HCT116 (cell line): ENCODE measurements at regions not wholly inside any gene's neighbourhood (a gene's known extent, or its start where the extent isn't known, plus 50 kb on each side); places are given as distances from the start of the nearest gene placed in this dataset.

Experiments
- ATAC-seq: fragments of 200-7000 bp; cut with Tn5 transposase; 2 replicates; pipeline ENCODE4 v1.9.1; 2020; ENCODE audit warnings: mild to moderate bottlenecking, moderate library complexity
- BruUV-seq: library from RNA; stranded (reverse); fragments of 400-500 nt; replicated peaks from 2 replicates; lab custom pipeline; 2021; lab: Mats Ljungman, UMichigan
- CTCF ChIA-PET: fragments of 300-600 bp; sonication (Branson Sonifier 250); formaldehyde crosslinking; loops from one replicate; lab custom pipeline; 2021; ENCODE audit warnings: antibody characterized with exemption; lab: Charles Lee
- POLR2A ChIA-PET: fragments of 300-600, 350-600 bp; sonication (Branson Sonifier 250); formaldehyde crosslinking; loops from one replicate; lab custom pipeline; 2021; ENCODE audit warnings: antibody characterized with exemption; lab: Charles Lee
- RAD21 ChIA-PET, 2 experiments: fragments of 300-600 bp; sonication (Branson Sonifier 250); formaldehyde crosslinking; loops; one replicate each; lab custom pipeline; 2023; ENCODE audit warnings: low total read pairs in 2 of 2; ENCODE audit not compliant: uncharacterized antibody in 2 of 2, unreplicated experiment in 2 of 2, low non-redundant PET in 1 of 2; lab: Charles Lee
- DNase-seq: peaks from one replicate; pipeline ENCODE4 v3.0.0-alpha.2; 2010; ENCODE audit warnings: low read depth, low spot score
- H2AFZ ChIP-seq: fragments of 200-600 bp; shearing (Covaris generic), sonication (generic); 2 replicates; pipeline ENCODE4 v1.6.1; 2017; ENCODE audit warnings: low read depth, mixed run types, mixed read lengths, antibody characterized with exemption, low read length; ENCODE audit not compliant: poor library complexity, severe bottlenecking
- H3K27ac ChIP-seq: 2 replicates; pipeline ENCODE4 v1.5.1; 2012; ENCODE audit warnings: low read depth, low read length
- H3K27me3 ChIP-seq: fragments of 200-600 bp; sonication (generic); 2 replicates; pipeline ENCODE4 v1.6.1; 2016; ENCODE audit warnings: mixed run types, low read length, mixed read lengths; ENCODE audit not compliant: insufficient read depth
- H3K36me3 ChIP-seq, 2 experiments: fragments of 200-500 bp in 1 of 2; fragments of 200-600 bp in 1 of 2; sonication (Bioruptor generic) in 1 of 2; sonication (generic) in 1 of 2; 2 replicates each; pipeline versions ENCODE4 v1.5.1 to v1.6.1; 2014 to 2016; ENCODE audit warnings: low read length in 2 of 2, inconsistent platforms in 1 of 2, mixed read lengths in 1 of 2, mixed run types in 1 of 2; ENCODE audit not compliant: insufficient read depth in 2 of 2, control insufficient read depth in 1 of 2
- H3K4me1 ChIP-seq, 2 experiments: fragments of 200-600 bp in 1 of 2; sonication (generic) in 1 of 2; 2 replicates each; pipeline versions ENCODE4 v1.5.1 to v1.6.1; 2012 to 2017; ENCODE audit warnings: low read length in 2 of 2, inconsistent platforms in 1 of 2, mild to moderate bottlenecking in 1 of 2, mixed read lengths in 1 of 2, mixed run types in 1 of 2, moderate library complexity in 1 of 2; ENCODE audit not compliant: insufficient read depth in 2 of 2, control insufficient read depth in 1 of 2
- H3K4me2 ChIP-seq: fragments of 200-600 bp; sonication (generic); 2 replicates; pipeline ENCODE4 v1.6.1; 2017; ENCODE audit warnings: mixed run types, low read length, mixed read lengths
- H3K4me3 ChIP-seq, 2 experiments: fragments of 200-600 bp in 1 of 2; sonication (generic) in 1 of 2; replicated peaks in 1 of 2; 2 replicates each; pipeline ENCODE4 v1.5.1; 2011 to 2016; ENCODE audit warnings: low read length in 2 of 2, control low read depth in 1 of 2, low read depth in 1 of 2, mild to moderate bottlenecking in 1 of 2, mixed read lengths in 1 of 2, mixed run types in 1 of 2
- H3K79me2 ChIP-seq: fragments of 200-600 bp; sonication (generic); 2 replicates; pipeline ENCODE4 v1.6.1; 2017; ENCODE audit warnings: mild to moderate bottlenecking, mixed run types, low read length, moderate library complexity, mixed read lengths; ENCODE audit not compliant: insufficient read depth
- H3K9ac ChIP-seq: fragments of 200-600 bp; sonication (generic); 2 replicates; pipeline ENCODE4 v1.6.1; 2016; ENCODE audit warnings: low read length, mixed read lengths
- H3K9me2 ChIP-seq: fragments of 200-600 bp; sonication (generic), shearing (Covaris generic); 2 replicates; pipeline ENCODE4 v1.6.1; 2017; ENCODE audit warnings: mixed run types, mild to moderate bottlenecking, moderate library complexity; ENCODE audit not compliant: insufficient read depth
- H3K9me3 ChIP-seq, 2 experiments: fragments of 200-500 bp in 1 of 2; fragments of 200-600 bp in 1 of 2; sonication (Bioruptor generic) in 1 of 2; sonication (generic) in 1 of 2; 2 replicates each; pipeline ENCODE4 v1.6.1; 2014 to 2017; ENCODE audit warnings: low read length in 2 of 2, mixed read lengths in 2 of 2, inconsistent platforms in 1 of 2, low read depth in 1 of 2, mild to moderate bottlenecking in 1 of 2, mixed run types in 1 of 2, moderate library complexity in 1 of 2; ENCODE audit not compliant: control insufficient read depth in 1 of 2, insufficient read depth in 1 of 2
- H4K20me1 ChIP-seq: fragments of 200-600 bp; sonication (generic), shearing (Covaris generic); 2 replicates; pipeline ENCODE4 v1.6.1; 2017; ENCODE audit warnings: mixed run types, mild to moderate bottlenecking, moderate library complexity; ENCODE audit not compliant: insufficient read depth
- CBX3 ChIP-seq: IDR thresholded peaks from 2 replicates; pipeline ENCODE4 v1.6.1; 2012; ENCODE audit warnings: low read depth
- CEBPB ChIP-seq: IDR thresholded peaks from 2 replicates; pipeline ENCODE4 v1.6.1; 2012; ENCODE audit warnings: low read depth
- ELF1 ChIP-seq: IDR thresholded peaks from 2 replicates; pipeline ENCODE4 v1.6.1; 2012; ENCODE audit warnings: low read depth, borderline replicate concordance
- EZH2 ChIP-seq: fragments of 200-600 bp; sonication (generic); IDR thresholded peaks from 2 replicates; pipeline ENCODE4 v1.6.1; 2017; ENCODE audit warnings: antibody characterized with exemption, mixed run types
- EZH2phosphoT487 ChIP-seq: fragments of 200-600 bp; IDR thresholded peaks from 2 replicates; pipeline ENCODE4 v1.6.1; 2018; ENCODE audit warnings: antibody characterized with exemption, borderline replicate concordance
- FOSL1 ChIP-seq: IDR thresholded peaks from 2 replicates; pipeline ENCODE4 v1.6.1; 2012; ENCODE audit warnings: low read depth
- JUND ChIP-seq: IDR thresholded peaks from 2 replicates; pipeline ENCODE4 v1.6.1; 2012
- POLR2A ChIP-seq: IDR thresholded peaks from 2 replicates; pipeline ENCODE4 v1.7.0; 2011; ENCODE audit warnings: borderline replicate concordance; ENCODE audit not compliant: insufficient read depth, insufficient read length; ENCODE audit errors: extremely low read depth
- POLR2AphosphoS5 ChIP-seq: IDR thresholded peaks from 2 replicates; pipeline ENCODE4 v1.6.1; 2011; ENCODE audit warnings: mild to moderate bottlenecking, low read depth, low read length, moderate library complexity
- SP1 ChIP-seq: IDR thresholded peaks from 2 replicates; pipeline ENCODE4 v1.6.1; 2012; ENCODE audit warnings: low read depth
- SRF ChIP-seq: IDR thresholded peaks from 2 replicates; pipeline ENCODE4 v1.6.1; 2012; ENCODE audit warnings: low read depth
- TCF7L2 ChIP-seq: IDR thresholded peaks from 2 replicates; pipeline ENCODE4 v1.7.0; 2011; ENCODE audit warnings: borderline replicate concordance, inconsistent platforms; ENCODE audit not compliant: insufficient read depth, insufficient read length; ENCODE audit errors: extremely low read depth
- YY1 ChIP-seq: IDR thresholded peaks from 2 replicates; pipeline ENCODE4 v1.6.1; 2011; ENCODE audit warnings: low read length, low read depth, moderate library complexity, mild to moderate bottlenecking; ENCODE audit not compliant: insufficient replicate concordance; ENCODE audit errors: extremely low read depth
- ZFX ChIP-seq: fragments of 450-650 bp; IDR thresholded peaks from 2 replicates; pipeline ENCODE4 v1.6.1; 2017
- ZNF274 ChIP-seq: fragments of 200-500 bp; sonication (Bioruptor generic); IDR thresholded peaks from 2 replicates; pipeline ENCODE4 v1.6.1; 2014; ENCODE audit warnings: mild to moderate bottlenecking, low read depth, low read length, inconsistent platforms
- intact Hi-C: fragments of 100-400 bp; cut with micrococcal nuclease; formaldehyde crosslinking; loops from 2 replicates; pipeline ENCODE4 v1.10.0; 2022
- TF ChIP-seq, protein P1 (sequence below): IDR thresholded peaks from 2 replicates; pipeline ENCODE4 v1.6.1; 2012; ENCODE audit warnings: low read depth
- TF ChIP-seq, protein P2 (sequence below): IDR thresholded peaks from 2 replicates; pipeline ENCODE4 v1.6.1; 2012
- TF ChIP-seq, protein P3 (sequence below), 3 experiments: fragments of 200-600 bp in 1 of 3; sonication (generic) in 1 of 3; IDR thresholded peaks in 2 of 3; conservative IDR thresholded peaks in 1 of 3; 2 replicates each; pipeline ENCODE4 v1.5.1; 2012 to 2017; ENCODE audit warnings: low read depth in 2 of 3, low read length in 2 of 3, antibody characterized with exemption in 1 of 3, borderline replicate concordance in 1 of 3, control low read depth in 1 of 3, mild to moderate bottlenecking in 1 of 3, mixed read lengths in 1 of 3, mixed run types in 1 of 3, moderate library complexity in 1 of 3; ENCODE audit not compliant: insufficient read depth in 1 of 3

DNA sequence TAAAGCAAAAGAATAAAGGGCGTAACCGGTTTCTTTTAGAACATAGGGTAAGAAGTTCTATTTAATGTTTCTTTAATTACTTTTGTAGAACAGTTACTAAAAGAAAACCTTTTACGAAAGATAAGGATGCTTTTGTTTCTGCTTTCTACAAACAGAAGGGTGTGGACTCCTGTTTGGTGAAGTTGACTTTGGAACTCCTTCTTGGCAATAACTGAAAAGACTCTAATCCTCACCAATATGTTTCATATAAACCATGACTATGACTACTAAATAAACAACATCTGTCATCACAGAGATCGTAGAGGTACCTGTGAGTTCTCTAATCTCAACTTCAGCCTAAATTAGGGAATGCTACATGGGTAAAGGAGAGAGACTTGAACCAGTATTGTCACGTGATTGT lies 210.8 kb upstream of the FLRT2 start (continued):
- TF ChIP-seq, protein P1, sequence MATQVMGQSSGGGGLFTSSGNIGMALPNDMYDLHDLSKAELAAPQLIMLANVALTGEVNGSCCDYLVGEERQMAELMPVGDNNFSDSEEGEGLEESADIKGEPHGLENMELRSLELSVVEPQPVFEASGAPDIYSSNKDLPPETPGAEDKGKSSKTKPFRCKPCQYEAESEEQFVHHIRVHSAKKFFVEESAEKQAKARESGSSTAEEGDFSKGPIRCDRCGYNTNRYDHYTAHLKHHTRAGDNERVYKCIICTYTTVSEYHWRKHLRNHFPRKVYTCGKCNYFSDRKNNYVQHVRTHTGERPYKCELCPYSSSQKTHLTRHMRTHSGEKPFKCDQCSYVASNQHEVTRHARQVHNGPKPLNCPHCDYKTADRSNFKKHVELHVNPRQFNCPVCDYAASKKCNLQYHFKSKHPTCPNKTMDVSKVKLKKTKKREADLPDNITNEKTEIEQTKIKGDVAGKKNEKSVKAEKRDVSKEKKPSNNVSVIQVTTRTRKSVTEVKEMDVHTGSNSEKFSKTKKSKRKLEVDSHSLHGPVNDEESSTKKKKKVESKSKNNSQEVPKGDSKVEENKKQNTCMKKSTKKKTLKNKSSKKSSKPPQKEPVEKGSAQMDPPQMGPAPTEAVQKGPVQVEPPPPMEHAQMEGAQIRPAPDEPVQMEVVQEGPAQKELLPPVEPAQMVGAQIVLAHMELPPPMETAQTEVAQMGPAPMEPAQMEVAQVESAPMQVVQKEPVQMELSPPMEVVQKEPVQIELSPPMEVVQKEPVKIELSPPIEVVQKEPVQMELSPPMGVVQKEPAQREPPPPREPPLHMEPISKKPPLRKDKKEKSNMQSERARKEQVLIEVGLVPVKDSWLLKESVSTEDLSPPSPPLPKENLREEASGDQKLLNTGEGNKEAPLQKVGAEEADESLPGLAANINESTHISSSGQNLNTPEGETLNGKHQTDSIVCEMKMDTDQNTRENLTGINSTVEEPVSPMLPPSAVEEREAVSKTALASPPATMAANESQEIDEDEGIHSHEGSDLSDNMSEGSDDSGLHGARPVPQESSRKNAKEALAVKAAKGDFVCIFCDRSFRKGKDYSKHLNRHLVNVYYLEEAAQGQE: no peak
- TF ChIP-seq CEBPB (no peak), POLR2AphosphoS5 (no peak), CBX3 (no peak), ZFX (no peak), JUND (no peak)

DNA sequence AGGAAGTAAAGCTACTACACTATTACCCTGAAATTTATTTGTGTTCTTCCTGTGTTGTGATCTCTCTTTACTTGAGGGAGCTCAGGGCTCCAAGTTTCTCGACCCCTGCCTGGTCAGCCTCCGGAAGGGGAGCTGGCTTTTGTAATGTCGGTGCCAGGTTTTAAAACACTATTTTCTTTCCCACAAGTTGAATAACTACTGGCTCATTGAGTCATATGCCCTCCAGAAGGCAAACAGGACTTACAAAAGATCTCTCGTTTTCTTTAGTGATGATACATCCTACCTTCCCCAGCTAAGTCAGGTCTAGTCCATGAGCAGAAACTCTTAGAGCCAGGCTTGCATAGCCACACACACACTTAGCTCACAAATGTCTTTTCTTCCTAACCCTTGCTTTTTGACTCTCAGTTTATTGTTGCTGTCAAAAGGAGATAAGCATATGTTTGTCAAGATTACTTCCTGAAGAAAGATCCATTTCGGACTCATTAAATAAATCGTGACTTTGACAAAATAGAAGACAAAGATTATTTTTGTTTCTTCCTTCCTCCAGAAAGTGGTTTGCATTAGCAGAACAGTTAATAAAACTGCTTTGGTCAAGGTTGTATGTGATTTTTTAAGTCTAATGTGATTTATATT lies 209.8 kb upstream of the FLRT2 start:
- no peak overlapping the region for H2AFZ ChIP-seq
- POLR2A ChIA-PET: no interaction called here
- H3K4me3 ChIP-seq: no peak overlapping the region
- no peaks in the 10 kb centered on the region for H3K36me3 ChIP-seq
- H3K27ac ChIP-seq: no peak overlapping the region
- no peaks in the 10 kb centered on the region for H3K4me1 ChIP-seq
- H3K9me3 ChIP-seq: peaks cover 5 to 20% of the 10 kb centered on the region in 2 experiments; a peak in 3 of 4 replicates
- H3K79me2 ChIP-seq: no peaks in the 10 kb centered on the region
- intact Hi-C loops: no loop called here
- TF ChIP-seq POLR2A (no peak), ELF1 (no peak), YY1 (no peak), CEBPB (no peak), TCF7L2 (no peak), EZH2phosphoT487 (no peak), ZFX (no peak), POLR2AphosphoS5 (no peak), ZNF274 (no peak), JUND (no peak), SP1 (no peak), EZH2 (no peak), FOSL1 (no peak), SRF (no peak)
- TF ChIP-seq, protein P2, sequence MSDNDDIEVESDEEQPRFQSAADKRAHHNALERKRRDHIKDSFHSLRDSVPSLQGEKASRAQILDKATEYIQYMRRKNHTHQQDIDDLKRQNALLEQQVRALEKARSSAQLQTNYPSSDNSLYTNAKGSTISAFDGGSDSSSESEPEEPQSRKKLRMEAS: no peak
- TF ChIP-seq, protein P3, sequence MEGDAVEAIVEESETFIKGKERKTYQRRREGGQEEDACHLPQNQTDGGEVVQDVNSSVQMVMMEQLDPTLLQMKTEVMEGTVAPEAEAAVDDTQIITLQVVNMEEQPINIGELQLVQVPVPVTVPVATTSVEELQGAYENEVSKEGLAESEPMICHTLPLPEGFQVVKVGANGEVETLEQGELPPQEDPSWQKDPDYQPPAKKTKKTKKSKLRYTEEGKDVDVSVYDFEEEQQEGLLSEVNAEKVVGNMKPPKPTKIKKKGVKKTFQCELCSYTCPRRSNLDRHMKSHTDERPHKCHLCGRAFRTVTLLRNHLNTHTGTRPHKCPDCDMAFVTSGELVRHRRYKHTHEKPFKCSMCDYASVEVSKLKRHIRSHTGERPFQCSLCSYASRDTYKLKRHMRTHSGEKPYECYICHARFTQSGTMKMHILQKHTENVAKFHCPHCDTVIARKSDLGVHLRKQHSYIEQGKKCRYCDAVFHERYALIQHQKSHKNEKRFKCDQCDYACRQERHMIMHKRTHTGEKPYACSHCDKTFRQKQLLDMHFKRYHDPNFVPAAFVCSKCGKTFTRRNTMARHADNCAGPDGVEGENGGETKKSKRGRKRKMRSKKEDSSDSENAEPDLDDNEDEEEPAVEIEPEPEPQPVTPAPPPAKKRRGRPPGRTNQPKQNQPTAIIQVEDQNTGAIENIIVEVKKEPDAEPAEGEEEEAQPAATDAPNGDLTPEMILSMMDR (IDR thresholded peaks at IDR 0.05 in 2 of 3, conservative IDR thresholded peaks at IDR 0.05 in 1 of 3; ENCODE audit: borderline replicate concordance in 1 of 3, insufficient read depth in 1 of 3, low read depth in 2 of 3, low read length in 2 of 3): no peak
- no peaks in the 10 kb centered on the region for H3K9me2 ChIP-seq
- no peaks in the 10 kb centered on the region for H3K27me3 ChIP-seq
- CTCF ChIA-PET: no interaction called here
- RAD21 ChIA-PET: no interaction called here
- no peak overlapping the region for H3K4me2 ChIP-seq
- no TSS peak for BruUV-seq
- H4K20me1 ChIP-seq: no peaks in the 10 kb centered on the region
- ATAC-seq: no peak
- DNase-seq: no peak
- no peak overlapping the region for H3K9ac ChIP-seq
